ENCODE measurements at regions not wholly inside any gene's neighbourhood (a gene's known extent, or its start where the extent isn't known, plus 50 kb on each side); places are given as distances from the start of the nearest gene placed in this dataset.

- TF ChIP-seq CTCF (tag by site-specific recombination; IDR thresholded peaks at IDR 0.05), result no peak
- no peak for TF ChIP-seq REST (tag by site-specific recombination; IDR thresholded peaks at IDR 0.05)
- TF ChIP-seq ZNF639 (tag by site-specific recombination; IDR thresholded peaks at IDR 0.05), result no peak
- TF ChIP-seq REPIN1 (tag by site-specific recombination; IDR thresholded peaks at IDR 0.05; ENCODE audit: low read depth), result no peak
Observed at GRCh38 chr6:166055801-166056200, 111.8 kb downstream of the TBXT start.

Data from HEK293 (cell line).